PC-3 (cell line): ENCODE measurements at regions not wholly inside any gene's neighbourhood (a gene's known extent, or its start where the extent isn't known, plus 50 kb on each side); places are given as distances from the start of the nearest gene placed in this dataset.

Experiments
- ATAC-seq: fragments of 200-7000 bp; cut with Tn5 transposase; 2 replicates; pipeline ENCODE4 v1.9.1; 2020; ENCODE audit warnings: mild to moderate bottlenecking, moderate library complexity
- BruUV-seq: library from RNA; stranded (reverse); fragments of 400-500 nt; replicated peaks from 2 replicates; lab custom pipeline; 2021; lab: Mats Ljungman, UMichigan
- CTCF ChIA-PET: fragments of 300-600 bp; sonication (Branson Sonifier 250); formaldehyde crosslinking; loops from one replicate; lab custom pipeline; 2022; ENCODE audit warnings: antibody characterized with exemption; lab: Charles Lee
- POLR2A ChIA-PET: fragments of 300-600 bp; sonication (Branson Sonifier 250); formaldehyde crosslinking; loops from one replicate; lab custom pipeline; 2022; ENCODE audit warnings: antibody characterized with exemption; ENCODE audit not compliant: unreplicated experiment; lab: Charles Lee
- DNase-seq: peaks from one replicate; pipeline ENCODE4 v3.0.0-alpha.2; 2015
- H2AFZ ChIP-seq: fragments of 300-600 bp; sonication (generic); 2 replicates; pipeline ENCODE4 v1.6.0; 2016; ENCODE audit warnings: antibody characterized with exemption, low read length
- H3F3A ChIP-seq: fragments of 300-600 bp; sonication (generic); one replicate; pipeline ENCODE4 v1.6.0; 2017; ENCODE audit warnings: antibody characterized with exemption, low read length, control low read depth, mild to moderate bottlenecking; ENCODE audit not compliant: unreplicated experiment
- H3K27ac ChIP-seq: fragments of 300-600 bp; sonication (generic); 2 replicates; pipeline ENCODE4 v1.5.1; 2016; ENCODE audit warnings: mild to moderate bottlenecking, low read length
- H3K27me3 ChIP-seq: fragments of 300-600 bp; sonication (generic); 2 replicates; pipeline ENCODE4 v1.6.1; 2016; ENCODE audit warnings: low read length, mixed read lengths
- H3K36me3 ChIP-seq: fragments of 300-600 bp; sonication (generic); 2 replicates; pipeline ENCODE4 v1.6.1; 2016; ENCODE audit warnings: low read depth, mixed run types, low read length, mixed read lengths
- H3K4me1 ChIP-seq: fragments of 300-600 bp; sonication (generic); 2 replicates; pipeline ENCODE4 v1.5.1; 2016; ENCODE audit warnings: low read length; ENCODE audit not compliant: insufficient read depth
- H3K4me2 ChIP-seq: fragments of 300-600 bp; sonication (generic); 2 replicates; pipeline ENCODE4 v1.6.0; 2016; ENCODE audit warnings: low read length
- H3K4me3 ChIP-seq: fragments of 300-600 bp; sonication (generic); 2 replicates; pipeline ENCODE4 v1.5.1; 2016; ENCODE audit warnings: mild to moderate bottlenecking, low read length, mixed read lengths
- H3K79me2 ChIP-seq: fragments of 300-600 bp; sonication (generic); 2 replicates; pipeline ENCODE4 v1.6.1; 2017; ENCODE audit warnings: low read length, mixed read lengths
- H3K9ac ChIP-seq: fragments of 300-600 bp; sonication (generic); 2 replicates; pipeline ENCODE4 v1.6.0; 2016; ENCODE audit warnings: mild to moderate bottlenecking, low read length
- H3K9me2 ChIP-seq: fragments of 300-600 bp; sonication (generic); replicated peaks from 2 replicates; pipeline ENCODE4 v1.6.1; 2016; ENCODE audit warnings: mixed run types, low read length, mixed read lengths
- H3K9me3 ChIP-seq: fragments of 300-600 bp; sonication (generic); 2 replicates; pipeline ENCODE4 v1.6.1; 2016; ENCODE audit warnings: low read length, mixed read lengths
- H4K20me1 ChIP-seq: fragments of 300-600 bp; sonication (generic); 2 replicates; pipeline ENCODE4 v1.6.1; 2016; ENCODE audit warnings: low read length, mixed read lengths
- EZH2 ChIP-seq: fragments of 300-600 bp; sonication (generic); IDR thresholded peaks from one replicate; pipeline ENCODE4 v1.6.1; 2017; ENCODE audit warnings: antibody characterized with exemption, mild to moderate bottlenecking, low read length; ENCODE audit not compliant: unreplicated experiment
- EZH2phosphoT487 ChIP-seq: fragments of 300-600 bp; sonication (generic); IDR thresholded peaks from 2 replicates; pipeline ENCODE4 v1.6.1; 2018; ENCODE audit warnings: mild to moderate bottlenecking, antibody characterized with exemption, low read length, borderline replicate concordance
- intact Hi-C: fragments of 100-400 bp; cut with micrococcal nuclease; formaldehyde crosslinking; loops from 2 replicates; pipeline ENCODE4 v1.9.0; 2023
- TF ChIP-seq, protein P1 (sequence below): fragments of 300-600 bp; sonication (generic); conservative IDR thresholded peaks from 2 replicates; pipeline ENCODE4 v1.5.1; 2017; ENCODE audit warnings: antibody characterized with exemption, low read depth, mild to moderate bottlenecking, low read length

DNA sequence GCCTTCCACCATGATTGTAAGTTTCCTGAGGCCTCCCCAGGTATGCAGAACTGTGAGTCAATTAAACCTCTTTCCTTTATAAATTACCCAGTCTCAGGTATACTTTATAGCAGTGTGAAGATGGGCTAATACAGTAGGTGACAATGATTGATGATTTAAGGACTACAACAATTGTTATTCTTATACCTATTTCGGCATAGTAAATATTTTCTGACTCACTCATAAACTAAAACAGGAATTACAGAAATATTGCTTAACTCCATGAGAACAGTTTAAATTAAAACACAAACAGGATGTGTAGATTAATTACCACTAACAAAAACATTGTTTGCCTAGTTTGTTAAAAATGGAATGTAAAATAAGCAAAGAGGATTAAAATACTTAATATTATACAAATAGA lies 839.9 kb downstream of the LTN1 start:
- intact Hi-C loops: no loop called here
- DNase-seq (no peak), ATAC-seq (no peak)

DNA sequence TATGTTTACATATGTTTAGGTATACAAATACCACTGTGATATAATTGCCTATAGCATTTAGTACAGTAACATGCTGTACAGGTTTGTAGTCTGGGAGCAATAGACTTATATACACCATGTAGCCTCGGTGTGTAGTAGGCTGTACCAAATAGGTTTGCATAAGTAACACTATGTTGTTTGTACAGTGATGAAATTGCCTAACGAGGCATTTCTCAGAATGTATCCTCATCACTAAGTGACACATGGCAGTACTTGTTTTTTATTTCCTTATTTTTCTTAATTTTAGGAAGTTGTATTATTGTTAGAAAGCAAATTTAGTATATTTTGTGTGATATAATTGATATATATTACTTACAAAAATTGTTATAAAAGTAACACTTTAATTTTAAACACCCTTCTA lies 840.9 kb downstream of the LTN1 start:
- ATAC-seq (no peak), DNase-seq (no peak)
- Histone ChIP-seq H3K36me3 (no peaks in the 10 kb centered on the region), H3K4me2 (no peak overlapping the region), H2AFZ (no peak overlapping the region), H3F3A (no peaks in the 10 kb centered on the region), H3K27me3 (no peaks in the 10 kb centered on the region), H3K9ac (no peak overlapping the region), H3K4me3 (no peak overlapping the region), H3K79me2 (no peaks in the 10 kb centered on the region), H3K27ac (no peak overlapping the region), H3K4me1 (peaks cover 7% of the 10 kb centered on the region; the same call in 1 of the 2 replicates), H3K9me2 (no peaks in the 10 kb centered on the region), H3K9me3 (no peaks in the 10 kb centered on the region), H4K20me1 (no peaks in the 10 kb centered on the region)
- intact Hi-C loops: no loop called here
- no TSS peak for BruUV-seq
- TF ChIP-seq EZH2 (no peak), EZH2phosphoT487 (no peak)
- TF ChIP-seq, protein P1, sequence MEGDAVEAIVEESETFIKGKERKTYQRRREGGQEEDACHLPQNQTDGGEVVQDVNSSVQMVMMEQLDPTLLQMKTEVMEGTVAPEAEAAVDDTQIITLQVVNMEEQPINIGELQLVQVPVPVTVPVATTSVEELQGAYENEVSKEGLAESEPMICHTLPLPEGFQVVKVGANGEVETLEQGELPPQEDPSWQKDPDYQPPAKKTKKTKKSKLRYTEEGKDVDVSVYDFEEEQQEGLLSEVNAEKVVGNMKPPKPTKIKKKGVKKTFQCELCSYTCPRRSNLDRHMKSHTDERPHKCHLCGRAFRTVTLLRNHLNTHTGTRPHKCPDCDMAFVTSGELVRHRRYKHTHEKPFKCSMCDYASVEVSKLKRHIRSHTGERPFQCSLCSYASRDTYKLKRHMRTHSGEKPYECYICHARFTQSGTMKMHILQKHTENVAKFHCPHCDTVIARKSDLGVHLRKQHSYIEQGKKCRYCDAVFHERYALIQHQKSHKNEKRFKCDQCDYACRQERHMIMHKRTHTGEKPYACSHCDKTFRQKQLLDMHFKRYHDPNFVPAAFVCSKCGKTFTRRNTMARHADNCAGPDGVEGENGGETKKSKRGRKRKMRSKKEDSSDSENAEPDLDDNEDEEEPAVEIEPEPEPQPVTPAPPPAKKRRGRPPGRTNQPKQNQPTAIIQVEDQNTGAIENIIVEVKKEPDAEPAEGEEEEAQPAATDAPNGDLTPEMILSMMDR: no peak
- ChIA-PET CTCF (no interaction called here), POLR2A (no interaction called here)

More for the DNA sequence above, 839.9 kb downstream of the LTN1 start:
- H3F3A ChIP-seq: no peaks in the 10 kb centered on the region
- no peaks in the 10 kb centered on the region for H3K9me2 ChIP-seq
- no TSS peak for BruUV-seq
- no peaks in the 10 kb centered on the region for H3K79me2 ChIP-seq
- no peaks in the 10 kb centered on the region for H4K20me1 ChIP-seq
- POLR2A ChIA-PET: no interaction called here
- H3K4me2 ChIP-seq: no peak overlapping the region
- H3K9me3 ChIP-seq: no peaks in the 10 kb centered on the region
- no peak overlapping the region for H3K4me3 ChIP-seq
- no peaks in the 10 kb centered on the region for H3K27me3 ChIP-seq
- CTCF ChIA-PET: no interaction called here
- no peak overlapping the region for H3K9ac ChIP-seq
- H3K4me1 ChIP-seq: peaks cover 7% of the 10 kb centered on the region; the same call in 1 of the 2 replicates
- no peak overlapping the region for H2AFZ ChIP-seq
- H3K36me3 ChIP-seq: no peaks in the 10 kb centered on the region
- H3K27ac ChIP-seq: no peak overlapping the region
- no peak for TF ChIP-seq EZH2phosphoT487
- no peak for TF ChIP-seq EZH2
- TF ChIP-seq, protein P1: no peak

DNA sequence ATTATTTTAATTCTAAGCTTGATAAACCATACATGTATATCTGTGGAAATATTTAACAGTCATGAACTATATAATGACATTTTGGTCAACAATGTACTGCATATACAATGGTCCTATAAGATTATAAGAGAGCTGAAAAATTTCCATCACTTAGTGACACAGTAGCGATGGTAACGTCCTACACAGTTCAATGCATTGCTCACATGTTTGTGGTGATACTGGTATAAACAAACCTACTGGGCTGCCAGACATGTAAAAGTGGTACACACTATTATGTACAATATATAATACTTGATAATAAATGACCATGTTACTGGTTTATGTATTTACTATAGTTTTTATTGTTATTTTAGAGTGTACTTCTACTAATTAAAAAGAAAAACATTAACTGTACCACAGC lies 841.9 kb downstream of the LTN1 start:
- no peak overlapping the region for H3K4me3 ChIP-seq
- no peaks in the 10 kb centered on the region for H3K4me1 ChIP-seq
- DNase-seq (no peak), ATAC-seq (no peak)
- no peaks in the 10 kb centered on the region for H3K9me2 ChIP-seq
- H3K27ac ChIP-seq: no peak overlapping the region
- H3K27me3 ChIP-seq: no peaks in the 10 kb centered on the region
- H3K79me2 ChIP-seq: no peaks in the 10 kb centered on the region
- H3F3A ChIP-seq: no peaks in the 10 kb centered on the region
- H4K20me1 ChIP-seq: no peaks in the 10 kb centered on the region
- no peaks in the 10 kb centered on the region for H3K36me3 ChIP-seq
- H3K9ac ChIP-seq: no peak overlapping the region
- no peak overlapping the region for H3K4me2 ChIP-seq
- intact Hi-C loops: no loop called here
- CTCF ChIA-PET: no interaction called here
- no peak overlapping the region for H2AFZ ChIP-seq
- TF ChIP-seq EZH2: no peak
- TF ChIP-seq, protein P1: no peak
- TF ChIP-seq EZH2phosphoT487: no peak
- POLR2A ChIA-PET: no interaction called here
- no TSS peak for BruUV-seq
- H3K9me3 ChIP-seq: no peaks in the 10 kb centered on the region
